Right lobe of liver (tissue), 6 donors: ENCODE measurements at regions not wholly inside any gene's neighbourhood (a gene's known extent, or its start where the extent isn't known, plus 50 kb on each side); places are given as distances from the start of the nearest gene placed in this dataset.

ENCODE experiments used
- ATAC-seq, 4 donors: fragments of 200-7000 bp; cut with Tn5 transposase; one replicate each; pipeline ENCODE4 v1.9.1; 2020; ENCODE audit warnings: mild to moderate bottlenecking in 4 of 4, moderate library complexity in 4 of 4
- DNase-seq, 3 donors: peaks; one replicate each; pipeline ENCODE4 v3.0.0-alpha.2; 2020
- H3K27ac ChIP-seq, 3 donors: fragments of 200-600 bp; one replicate each; pipeline ENCODE4 v1.8.0; 2022
- H3K27me3 ChIP-seq, 2 donors: fragments of 200-600 bp; one replicate each; pipeline ENCODE4 v1.8.0; 2022
- H3K36me3 ChIP-seq, 4 donors: fragments of 200-600 bp; sonication (generic) in 1 of 4; one replicate each; pipeline versions ENCODE4 v1.5.1 to v1.8.0; 2017 to 2022; ENCODE audit warnings: control low read depth in 1 of 4
- H3K4me1 ChIP-seq, 4 donors: fragments of 200-600 bp; sonication (generic) in 1 of 4; one replicate each; pipeline versions ENCODE4 v1.5.1 to v1.8.0; 2017 to 2022; ENCODE audit warnings: control low read depth in 1 of 4
- H3K4me3 ChIP-seq, 3 donors: fragments of 200-600 bp; one replicate each; pipeline ENCODE4 v1.8.0; 2022
- H3K9me3 ChIP-seq, 4 donors: fragments of 200-600 bp; sonication (generic) in 1 of 4; one replicate each; pipeline versions ENCODE4 v1.5.1 to v1.8.0; 2017 to 2022; ENCODE audit warnings: control low read depth in 1 of 4
- CTCF ChIP-seq, 4 donors: fragments of 200-600 bp in 3 of 4; fragments of 450-650 bp in 1 of 4; IDR thresholded peaks; one replicate each; pipeline versions ENCODE4 v1.5.1 to v1.8.0; 2016 to 2022; ENCODE audit warnings: antibody characterized with exemption in 4 of 4, mild to moderate bottlenecking in 2 of 4
- POLR2A ChIP-seq: fragments of 450-650 bp; IDR thresholded peaks from one replicate; pipeline ENCODE4 v1.6.1; 2017; ENCODE audit warnings: antibody characterized with exemption, mild to moderate bottlenecking
- WGBS: methylation state at CpG from one replicate; pipeline ENCODE4 v1.1.6; 2018; ENCODE audit warnings: low coverage, low lambda C conversion rate; ENCODE audit not compliant: insufficient coverage; ENCODE audit errors: missing lambda C conversion rate; 5-methylcytosine and 5-hydroxymethylcytosine counted together
- intact Hi-C, 2 donors: fragments of 100-400 bp; cut with DNase I; formaldehyde crosslinking; loops; one replicate each; pipeline versions ENCODE4 v1.11.2 to v1.14.1; 2022
- donor health status: DM: no; HTN: yes; CAD: no.
- donor health status: DM: no; HTN: no; CAD: no.
- donor health status: DM: no; HTN: no; CAD: no.
- donor health status: DM: no; HTN: yes; CAD: no.
- donor health status: DM: no; HTN: yes; CAD: no.

- DNase-seq: no peak
- Histone ChIP-seq H3K9me3 (no peaks in the 10 kb centered on the region), H3K4me1 (no peaks in the 10 kb centered on the region), H3K27me3 (no peaks in the 10 kb centered on the region), H3K4me3 (no peak overlapping the region), H3K36me3 (no peaks in the 10 kb centered on the region), H3K27ac (no peak overlapping the region)
- no peak for TF ChIP-seq POLR2A
- TF ChIP-seq CTCF (IDR thresholded peaks at IDR 0.05): no peak
- intact Hi-C loops: no loop called here
- no peak for ATAC-seq
- WGBS: 65% methylated on average over 3 of the region's 3 CpGs
These were observed 82.3 kb downstream of the NUDT12 start for GRCh38 chr5:103480246-103480645.

GRCh38 chr5:103477678-103478077 lies 84.9 kb downstream of the NUDT12 start:
- intact Hi-C loops: loop anchor here in 1 of 2 donors (10.0 kb wide), 1 partner anchor 243 kb away; no protein-coding TSS in a partner anchor
- Histone ChIP-seq H3K4me3 (no peak overlapping the region), H3K27me3 (no peaks in the 10 kb centered on the region), H3K27ac (no peak overlapping the region), H3K36me3 (no peaks in the 10 kb centered on the region), H3K9me3 (no peaks in the 10 kb centered on the region), H3K4me1 (no peaks in the 10 kb centered on the region)
- DNase-seq (no peak), ATAC-seq (no peak)
- TF ChIP-seq CTCF (IDR thresholded peaks at IDR 0.05) (no peak), POLR2A (no peak)
- 78% methylated on average over 1 of the region's 1 CpG for WGBS

- Histone ChIP-seq H3K36me3 (no peaks in the 10 kb centered on the region), H3K4me3 (no peak overlapping the region), H3K9me3 (no peaks in the 10 kb centered on the region), H3K4me1 (no peaks in the 10 kb centered on the region), H3K27me3 (no peaks in the 10 kb centered on the region), H3K27ac (no peak overlapping the region)
- intact Hi-C loops: loop anchor here in 1 of 2 donors (10.0 kb wide), 1 partner anchor 242 kb away; no protein-coding TSS in a partner anchor
- ATAC-seq (no peak), DNase-seq (no peak)
- TF ChIP-seq POLR2A: no peak
- no peak for TF ChIP-seq CTCF (IDR thresholded peaks at IDR 0.05)
- WGBS: 70% methylated on average over 4 of the region's 5 CpGs
These were observed 85.8 kb downstream of the NUDT12 start for GRCh38 chr5:103476811-103477210.

- intact Hi-C loops: loop anchor here in 1 of 2 donors (10.0 kb wide), 1 partner anchor 241 kb away; no protein-coding TSS in a partner anchor
- Histone ChIP-seq H3K27me3 (no peaks in the 10 kb centered on the region), H3K4me3 (no peak overlapping the region), H3K9me3 (no peaks in the 10 kb centered on the region), H3K36me3 (no peaks in the 10 kb centered on the region), H3K27ac (no peak overlapping the region), H3K4me1 (no peaks in the 10 kb centered on the region)
- TF ChIP-seq POLR2A (no peak), CTCF (IDR thresholded peaks at IDR 0.05) (peak; percentile 60 to 72 (median 65))
- ATAC-seq (peak; percentile 69 to 85 (median 74)), DNase-seq (no peak)
- WGBS: 32% methylated on average over 4 of the region's 4 CpGs
These were observed 86.9 kb downstream of the NUDT12 start for GRCh38 chr5:103475629-103476240.
